HepG2 (cell line): ENCODE measurements at regions not wholly inside any gene's neighbourhood (a gene's known extent, or its start where the extent isn't known, plus 50 kb on each side); places are given as distances from the start of the nearest gene placed in this dataset.
"Not testable (repeated sequence)": the region's sequence is repeated elsewhere in the genome, so short reads cannot be mapped to it uniquely, and the experiment has no call there.

ENCODE experiments used
- ATAC-seq: fragments of 200-7000 bp; cut with Tn5 transposase; 3 replicates; pipeline ENCODE4 v1.9.1; 2020; ENCODE audit warnings: mild to moderate bottlenecking, moderate library complexity
- BruUV-seq: library from RNA; stranded (reverse); fragments of 400-500 nt; replicated peaks from 2 replicates; lab custom pipeline; 2021; lab: Mats Ljungman, UMichigan
- CTCF ChIA-PET: fragments of 300-600 bp; formaldehyde crosslinking; extraction: SDS; loops from one replicate; lab custom pipeline; 2021; ENCODE audit warnings: low total read pairs, inconsistent platforms, low intra/inter-chr PET ratio; lab: Yijun Ruan, JAX
- POLR2A ChIA-PET: fragments of 350-600 bp; sonication (Branson Sonifier 250); formaldehyde crosslinking; loops from one replicate; lab custom pipeline; 2020; ENCODE audit warnings: antibody characterized with exemption, inconsistent platforms; lab: Yijun Ruan, JAX
- DNase-seq: peaks from one replicate; pipeline ENCODE4 v3.0.0-alpha.2; 2015; ENCODE audit warnings: low spot score
- FAIRE-seq: peaks from 3 replicates; lab custom pipeline; 2011; peaks lifted over from hg19 to GRCh38; lab: Jason Lieb, UNC
- H2AFZ ChIP-seq: one replicate; pipeline ENCODE4 v1.6.1; 2011; ENCODE audit warnings: low read length, inconsistent platforms
- H3K27ac ChIP-seq: fragments of 300-600 bp; 3 replicates; pipeline ENCODE4 v1.8.0; 2011; ENCODE audit warnings: mixed run types, mild to moderate bottlenecking, mixed read lengths, low read length, inconsistent platforms; ENCODE audit not compliant: insufficient read depth; ENCODE audit errors: extremely low read length
- H3K27me3 ChIP-seq, 2 experiments: fragments of 200-600 bp in 1 of 2; 2 replicates in 1 of 2; 3 replicates in 1 of 2; pipeline versions ENCODE4 v1.6.0 to v1.8.0; 2011; ENCODE audit warnings: low read length in 2 of 2, mild to moderate bottlenecking in 2 of 2, moderate library complexity in 2 of 2, inconsistent platforms in 1 of 2; ENCODE audit not compliant: insufficient read depth in 2 of 2, control insufficient read depth in 1 of 2
- H3K36me3 ChIP-seq, 2 experiments: fragments of 200-600 bp in 1 of 2; replicated peaks in 1 of 2; 2 replicates in 1 of 2; 3 replicates in 1 of 2; pipeline versions ENCODE4 v1.5.1 to v1.8.0; 2011; ENCODE audit warnings: low read length in 2 of 2, inconsistent platforms in 1 of 2; ENCODE audit not compliant: insufficient read depth in 2 of 2, control insufficient read depth in 1 of 2
- H3K4me1 ChIP-seq: 2 replicates; pipeline ENCODE4 v1.5.1; 2012; ENCODE audit warnings: low read length, inconsistent platforms; ENCODE audit not compliant: insufficient read depth
- H3K4me2 ChIP-seq: 2 replicates; pipeline ENCODE4 v1.6.0; 2011; ENCODE audit warnings: low read depth, low read length, inconsistent platforms
- H3K4me3 ChIP-seq, 3 experiments: fragments of 200-600 bp in 1 of 3; sonication (generic), shearing (Covaris generic) in 1 of 3; replicated peaks in 1 of 3; 2 replicates each; pipeline ENCODE4 v1.5.1; 2011 to 2016; ENCODE audit warnings: low read length in 3 of 3, inconsistent platforms in 2 of 3, low read depth in 2 of 3, mild to moderate bottlenecking in 2 of 3, control low read depth in 1 of 3, mixed read lengths in 1 of 3; ENCODE audit not compliant: insufficient read depth in 1 of 3
- H3K79me2 ChIP-seq: one replicate; pipeline ENCODE4 v1.6.1; 2011; ENCODE audit warnings: low read length, inconsistent platforms; ENCODE audit not compliant: insufficient read depth
- H3K9ac ChIP-seq: 2 replicates; pipeline ENCODE4 v1.6.0; 2011; ENCODE audit warnings: mild to moderate bottlenecking, low read depth, low read length, inconsistent platforms; ENCODE audit not compliant: insufficient read depth
- H3K9me3 ChIP-seq: 2 replicates; pipeline ENCODE4 v1.5.1; 2012; ENCODE audit warnings: mild to moderate bottlenecking, low read length
- H4K20me1 ChIP-seq: 2 replicates; pipeline ENCODE4 v1.6.0; 2011; ENCODE audit warnings: inconsistent platforms, mild to moderate bottlenecking, low read length, moderate library complexity; ENCODE audit not compliant: insufficient read depth
- HNRNPH1 ChIP-seq: fragments of 200-400 bp; formaldehyde crosslinking; optimal IDR thresholded peaks from 2 replicates; pipeline ENCODE3; 2017; ENCODE audit warnings: mild to moderate bottlenecking, low read depth, low read length
- MAFF ChIP-seq: IDR thresholded peaks from 2 replicates; pipeline ENCODE4 v1.6.1; 2011; ENCODE audit warnings: low read depth, low read length, improper control_type of control experiment
- MATR3 ChIP-seq: sonication (generic); formaldehyde crosslinking; IDR thresholded peaks from 2 replicates; pipeline ENCODE4 v1.4.0; 2020; ENCODE audit warnings: missing genetic modification reagents
- NFRKB ChIP-seq: fragments of 450-650 bp; IDR thresholded peaks from 2 replicates; pipeline ENCODE4 v1.6.1; 2017
- POLR2G ChIP-seq: fragments of 200-400 bp; formaldehyde crosslinking; IDR thresholded peaks from 2 replicates; pipeline ENCODE4 v1.6.1; 2018; ENCODE audit warnings: mild to moderate bottlenecking, low read depth, low read length, moderate library complexity
- SIX1 ChIP-seq: sonication (generic); formaldehyde crosslinking; IDR thresholded peaks from 2 replicates; pipeline ENCODE4 v1.4.0; 2020; ENCODE audit warnings: missing genetic modification reagents, borderline replicate concordance
- TEAD2 ChIP-seq: sonication (generic); formaldehyde crosslinking; IDR thresholded peaks from 2 replicates; pipeline ENCODE4 v1.9.0; 2021; ENCODE audit warnings: missing genetic modification reagents
- ZFP62 ChIP-seq: sonication (generic); formaldehyde crosslinking; IDR thresholded peaks from 2 replicates; pipeline ENCODE4 v1.4.0; 2020; ENCODE audit warnings: missing genetic modification reagents
- ZNF367 ChIP-seq: sonication (generic); formaldehyde crosslinking; IDR thresholded peaks from 2 replicates; pipeline ENCODE4 v1.4.0; 2020; ENCODE audit warnings: missing genetic modification reagents, borderline replicate concordance
- WGBS: methylation state at CpG from one replicate; pipeline ENCODE4 v1.1.6; 2017; ENCODE audit warnings: low lambda C conversion rate; 5-methylcytosine and 5-hydroxymethylcytosine counted together
- in situ Hi-C: cut with HindIII; loops from 2 replicates; pipeline ENCODE4 v1.10.0; 2017; ENCODE audit warnings: low pct_unique_long_range_greater_than_20kb; ENCODE audit not compliant: extremely low pct_ligation_motif_present
- intact Hi-C: fragments of 100-400 bp; cut with micrococcal nuclease; formaldehyde crosslinking; loops from one replicate; pipeline ENCODE4 v1.10.0; 2022; ENCODE audit not compliant: unreplicated experiment
- TF ChIP-seq, protein P1 (sequence below): sonication (generic); formaldehyde crosslinking; IDR thresholded peaks from 2 replicates; pipeline ENCODE4 v1.4.0; 2020; ENCODE audit warnings: missing genetic modification reagents, borderline replicate concordance
- TF ChIP-seq, protein P2 (sequence below): sonication (generic); formaldehyde crosslinking; IDR thresholded peaks from 2 replicates; pipeline ENCODE4 v1.4.0; 2020; ENCODE audit warnings: missing genetic modification reagents

DNA sequence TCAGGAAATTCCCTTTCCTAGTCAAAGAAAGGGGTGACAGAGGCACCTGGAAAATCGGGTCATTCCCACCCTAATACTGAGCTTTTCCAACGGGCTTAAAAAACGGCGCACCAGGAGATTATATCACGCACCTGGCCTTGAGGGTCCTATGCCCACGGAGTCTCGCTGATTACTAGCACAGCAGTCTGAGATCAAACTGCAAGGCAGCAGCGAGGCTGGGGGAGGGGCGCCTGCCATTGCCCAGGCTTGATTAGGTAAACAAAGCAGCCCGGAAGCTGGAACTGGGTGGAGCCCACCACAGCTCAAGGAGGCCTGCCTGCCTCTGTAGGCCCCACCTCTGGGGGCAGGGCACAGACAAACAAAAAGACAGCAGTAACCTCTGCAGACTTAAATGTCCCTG is 107.5 kb upstream of the VWC2 start:
- H3K4me3 ChIP-seq, H3K79me2 ChIP-seq, intact Hi-C loops, H3K4me2 ChIP-seq, ATAC-seq, DNase-seq, H3K36me3 ChIP-seq, H3K27ac ChIP-seq, H4K20me1 ChIP-seq, CTCF ChIA-PET, H2AFZ ChIP-seq, FAIRE-seq, H3K27me3 ChIP-seq, H3K9me3 ChIP-seq, H3K4me1 ChIP-seq, BruUV-seq, in situ Hi-C loops, H3K9ac ChIP-seq, POLR2A ChIA-PET: not testable (repeated sequence)
- TF ChIP-seq, protein P1, sequence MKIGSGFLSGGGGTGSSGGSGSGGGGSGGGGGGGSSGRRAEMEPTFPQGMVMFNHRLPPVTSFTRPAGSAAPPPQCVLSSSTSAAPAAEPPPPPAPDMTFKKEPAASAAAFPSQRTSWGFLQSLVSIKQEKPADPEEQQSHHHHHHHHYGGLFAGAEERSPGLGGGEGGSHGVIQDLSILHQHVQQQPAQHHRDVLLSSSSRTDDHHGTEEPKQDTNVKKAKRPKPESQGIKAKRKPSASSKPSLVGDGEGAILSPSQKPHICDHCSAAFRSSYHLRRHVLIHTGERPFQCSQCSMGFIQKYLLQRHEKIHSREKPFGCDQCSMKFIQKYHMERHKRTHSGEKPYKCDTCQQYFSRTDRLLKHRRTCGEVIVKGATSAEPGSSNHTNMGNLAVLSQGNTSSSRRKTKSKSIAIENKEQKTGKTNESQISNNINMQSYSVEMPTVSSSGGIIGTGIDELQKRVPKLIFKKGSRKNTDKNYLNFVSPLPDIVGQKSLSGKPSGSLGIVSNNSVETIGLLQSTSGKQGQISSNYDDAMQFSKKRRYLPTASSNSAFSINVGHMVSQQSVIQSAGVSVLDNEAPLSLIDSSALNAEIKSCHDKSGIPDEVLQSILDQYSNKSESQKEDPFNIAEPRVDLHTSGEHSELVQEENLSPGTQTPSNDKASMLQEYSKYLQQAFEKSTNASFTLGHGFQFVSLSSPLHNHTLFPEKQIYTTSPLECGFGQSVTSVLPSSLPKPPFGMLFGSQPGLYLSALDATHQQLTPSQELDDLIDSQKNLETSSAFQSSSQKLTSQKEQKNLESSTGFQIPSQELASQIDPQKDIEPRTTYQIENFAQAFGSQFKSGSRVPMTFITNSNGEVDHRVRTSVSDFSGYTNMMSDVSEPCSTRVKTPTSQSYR (CRISPR knock-in tag), result peak; percentile 54; the same call in 1 of the 2 replicates
- 21% methylated on average over 6 of the region's 10 CpGs for WGBS

DNA sequence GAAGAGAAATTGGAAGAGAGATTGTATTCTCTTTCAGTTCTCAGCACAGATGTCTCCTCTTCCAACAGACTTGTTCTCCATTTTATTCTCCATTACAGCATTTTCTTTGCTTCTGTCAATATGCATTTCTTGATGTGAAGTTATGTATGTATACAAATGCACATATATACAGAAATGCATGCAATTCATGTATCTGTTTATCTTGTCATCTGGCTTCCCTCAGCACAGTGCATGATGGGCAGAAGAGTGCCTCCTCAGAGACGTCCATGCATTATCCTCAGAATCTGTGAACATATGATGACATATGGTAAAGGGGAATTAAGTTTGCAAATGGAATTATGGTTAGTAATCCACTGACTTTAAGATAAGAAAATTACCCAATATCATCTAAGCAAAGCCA is 106.7 kb upstream of the VWC2 start:
- Histone ChIP-seq H3K79me2 (no peaks in the 10 kb centered on the region), H3K27ac (no peak overlapping the region), H3K9ac (no peak overlapping the region), H3K4me3 (no peak overlapping the region), H3K36me3 (no peaks in the 10 kb centered on the region), H4K20me1 (no peaks in the 10 kb centered on the region), H3K4me2 (no peak overlapping the region), H3K4me1 (no peaks in the 10 kb centered on the region), H3K27me3 (no peaks in the 10 kb centered on the region), H3K9me3 (no peaks in the 10 kb centered on the region), H2AFZ (no peak overlapping the region)
- POLR2A ChIA-PET, result no interaction called here
- ATAC-seq, result no peak
- BruUV-seq, result no TSS peak
- DNase-seq, result no peak
- CTCF ChIA-PET, result no interaction called here
- intact Hi-C loops (no loop called here), in situ Hi-C loops (no loop called here)
- WGBS, result 14% methylated on average over 1 of the region's 1 CpG
- FAIRE-seq, result no peak
- TF ChIP-seq MAFF (no peak), SIX1 (CRISPR knock-in tag) (no peak), NFRKB (no peak), TEAD2 (no peak), MATR3 (CRISPR knock-in tag) (no peak), ZFP62 (CRISPR knock-in tag) (no peak), HNRNPH1 (no peak), ZNF367 (CRISPR knock-in tag) (no peak), POLR2G (no peak)
- TF ChIP-seq, protein P2, sequence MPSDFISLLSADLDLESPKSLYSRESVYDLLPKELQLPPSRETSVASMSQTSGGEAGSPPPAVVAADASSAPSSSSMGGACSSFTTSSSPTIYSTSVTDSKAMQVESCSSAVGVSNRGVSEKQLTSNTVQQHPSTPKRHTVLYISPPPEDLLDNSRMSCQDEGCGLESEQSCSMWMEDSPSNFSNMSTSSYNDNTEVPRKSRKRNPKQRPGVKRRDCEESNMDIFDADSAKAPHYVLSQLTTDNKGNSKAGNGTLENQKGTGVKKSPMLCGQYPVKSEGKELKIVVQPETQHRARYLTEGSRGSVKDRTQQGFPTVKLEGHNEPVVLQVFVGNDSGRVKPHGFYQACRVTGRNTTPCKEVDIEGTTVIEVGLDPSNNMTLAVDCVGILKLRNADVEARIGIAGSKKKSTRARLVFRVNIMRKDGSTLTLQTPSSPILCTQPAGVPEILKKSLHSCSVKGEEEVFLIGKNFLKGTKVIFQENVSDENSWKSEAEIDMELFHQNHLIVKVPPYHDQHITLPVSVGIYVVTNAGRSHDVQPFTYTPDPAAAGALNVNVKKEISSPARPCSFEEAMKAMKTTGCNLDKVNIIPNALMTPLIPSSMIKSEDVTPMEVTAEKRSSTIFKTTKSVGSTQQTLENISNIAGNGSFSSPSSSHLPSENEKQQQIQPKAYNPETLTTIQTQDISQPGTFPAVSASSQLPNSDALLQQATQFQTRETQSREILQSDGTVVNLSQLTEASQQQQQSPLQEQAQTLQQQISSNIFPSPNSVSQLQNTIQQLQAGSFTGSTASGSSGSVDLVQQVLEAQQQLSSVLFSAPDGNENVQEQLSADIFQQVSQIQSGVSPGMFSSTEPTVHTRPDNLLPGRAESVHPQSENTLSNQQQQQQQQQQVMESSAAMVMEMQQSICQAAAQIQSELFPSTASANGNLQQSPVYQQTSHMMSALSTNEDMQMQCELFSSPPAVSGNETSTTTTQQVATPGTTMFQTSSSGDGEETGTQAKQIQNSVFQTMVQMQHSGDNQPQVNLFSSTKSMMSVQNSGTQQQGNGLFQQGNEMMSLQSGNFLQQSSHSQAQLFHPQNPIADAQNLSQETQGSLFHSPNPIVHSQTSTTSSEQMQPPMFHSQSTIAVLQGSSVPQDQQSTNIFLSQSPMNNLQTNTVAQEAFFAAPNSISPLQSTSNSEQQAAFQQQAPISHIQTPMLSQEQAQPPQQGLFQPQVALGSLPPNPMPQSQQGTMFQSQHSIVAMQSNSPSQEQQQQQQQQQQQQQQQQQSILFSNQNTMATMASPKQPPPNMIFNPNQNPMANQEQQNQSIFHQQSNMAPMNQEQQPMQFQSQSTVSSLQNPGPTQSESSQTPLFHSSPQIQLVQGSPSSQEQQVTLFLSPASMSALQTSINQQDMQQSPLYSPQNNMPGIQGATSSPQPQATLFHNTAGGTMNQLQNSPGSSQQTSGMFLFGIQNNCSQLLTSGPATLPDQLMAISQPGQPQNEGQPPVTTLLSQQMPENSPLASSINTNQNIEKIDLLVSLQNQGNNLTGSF (CRISPR knock-in tag), result no peak
